ENCODE measurements at regions not wholly inside any gene's neighbourhood (a gene's known extent, or its start where the extent isn't known, plus 50 kb on each side); places are given as distances from the start of the nearest gene placed in this dataset.

DNA sequence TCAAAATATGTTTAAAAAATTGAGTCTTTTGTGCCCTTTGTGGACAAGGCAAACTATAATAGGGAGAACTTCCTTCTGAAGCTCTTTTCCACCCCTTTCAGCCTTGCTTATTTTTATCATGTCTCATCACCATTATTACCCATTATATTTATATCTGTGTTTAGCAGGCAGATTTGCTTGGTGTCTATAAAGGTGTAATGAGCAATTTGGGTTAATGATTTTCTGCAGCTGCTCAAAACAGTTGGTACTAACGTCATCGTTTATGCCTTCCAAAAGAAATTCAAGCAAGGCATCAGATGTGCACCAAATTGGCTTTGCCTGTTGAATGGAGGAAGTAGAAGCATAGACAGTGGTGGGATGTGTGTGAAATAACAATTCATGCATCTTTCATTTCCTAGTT lies 483.7 kb upstream of the SGO1 start:
- TF ChIP-seq, protein P1, sequence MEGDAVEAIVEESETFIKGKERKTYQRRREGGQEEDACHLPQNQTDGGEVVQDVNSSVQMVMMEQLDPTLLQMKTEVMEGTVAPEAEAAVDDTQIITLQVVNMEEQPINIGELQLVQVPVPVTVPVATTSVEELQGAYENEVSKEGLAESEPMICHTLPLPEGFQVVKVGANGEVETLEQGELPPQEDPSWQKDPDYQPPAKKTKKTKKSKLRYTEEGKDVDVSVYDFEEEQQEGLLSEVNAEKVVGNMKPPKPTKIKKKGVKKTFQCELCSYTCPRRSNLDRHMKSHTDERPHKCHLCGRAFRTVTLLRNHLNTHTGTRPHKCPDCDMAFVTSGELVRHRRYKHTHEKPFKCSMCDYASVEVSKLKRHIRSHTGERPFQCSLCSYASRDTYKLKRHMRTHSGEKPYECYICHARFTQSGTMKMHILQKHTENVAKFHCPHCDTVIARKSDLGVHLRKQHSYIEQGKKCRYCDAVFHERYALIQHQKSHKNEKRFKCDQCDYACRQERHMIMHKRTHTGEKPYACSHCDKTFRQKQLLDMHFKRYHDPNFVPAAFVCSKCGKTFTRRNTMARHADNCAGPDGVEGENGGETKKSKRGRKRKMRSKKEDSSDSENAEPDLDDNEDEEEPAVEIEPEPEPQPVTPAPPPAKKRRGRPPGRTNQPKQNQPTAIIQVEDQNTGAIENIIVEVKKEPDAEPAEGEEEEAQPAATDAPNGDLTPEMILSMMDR (IDR thresholded peaks at IDR 0.05): no peak
- TF ChIP-seq POLR2AphosphoS5 (IDR thresholded peaks at IDR 0.05; ENCODE audit: insufficient read depth in 1 of 2, low read depth in 1 of 2): no peak
- no peak for TF ChIP-seq POLR2A (IDR thresholded peaks at IDR 0.05)

All from vagina (tissue), 2 donors.